ENCODE measurements at regions not wholly inside any gene's neighbourhood (a gene's known extent, or its start where the extent isn't known, plus 50 kb on each side); places are given as distances from the start of the nearest gene placed in this dataset.

GRCh38 chr20:11734431-11734830 lies 183.3 kb upstream of the BTBD3 start:
- Histone ChIP-seq H3F3A (replicated peaks; ENCODE audit: low read depth) (no peaks in the 10 kb centered on the region), H3K9me2 (ENCODE audit: insufficient read depth) (no peaks in the 10 kb centered on the region), H3K27ac (ENCODE audit: low read depth) (no peak overlapping the region), H3K4me1 (ENCODE audit: insufficient read depth) (no peaks in the 10 kb centered on the region), H3K27me3 (ENCODE audit: insufficient read depth) (no peaks in the 10 kb centered on the region), H2AFZ (no peak overlapping the region), H3K79me2 (replicated peaks; ENCODE audit: insufficient read depth) (no peaks in the 10 kb centered on the region), H3K4me3 (no peak overlapping the region), H4K20me1 (replicated peaks; ENCODE audit: insufficient read depth) (no peaks in the 10 kb centered on the region), H3K4me2 (no peak overlapping the region), H3K36me3 (ENCODE audit: insufficient read depth) (no peaks in the 10 kb centered on the region)
- DNase-seq (ENCODE audit: low spot score) (no peak), ATAC-seq (no peak)
- Mint-ChIP-seq H3K4me3 (no peak overlapping the region), H3K27me3 (ENCODE audit: insufficient read depth, low read depth, poor library complexity) (no peaks in the 10 kb centered on the region), H3K36me3 (ENCODE audit: low read depth) (no peaks in the 10 kb centered on the region), H3K4me1 (no peaks in the 10 kb centered on the region), H3K27ac (no peak overlapping the region), H3K9me3 (peaks cover 6% of the 10 kb centered on the region; the same call in 1 of the 3 replicates)
- TF ChIP-seq ZNF114 (CRISPR knock-in tag; IDR thresholded peaks at IDR 0.05), result no peak
- TF ChIP-seq CREB1 (CRISPR knock-in tag; IDR thresholded peaks at IDR 0.05; ENCODE audit: low read depth), result no peak
- no peak for TF ChIP-seq EZH2phosphoT487 (IDR thresholded peaks at IDR 0.05; ENCODE audit: unreplicated experiment)
- no peak for TF ChIP-seq EZH2 (IDR thresholded peaks at IDR 0.05; ENCODE audit: low read depth, unreplicated experiment)
- TF ChIP-seq STAT1 (IDR thresholded peaks at IDR 0.05; ENCODE audit: unreplicated experiment), result no peak
- TF ChIP-seq NANOG (IDR thresholded peaks at IDR 0.05; ENCODE audit: borderline replicate concordance), result no peak
- TF ChIP-seq ZNF331 (CRISPR knock-in tag; IDR thresholded peaks at IDR 0.05; ENCODE audit: low read depth), result no peak
- no peak for TF ChIP-seq ZNF462 (CRISPR knock-in tag; IDR thresholded peaks at IDR 0.05)

Data from GM23338 (cell line).